GM19468 (cell line): ENCODE measurements at regions not wholly inside any gene's neighbourhood (a gene's known extent, or its start where the extent isn't known, plus 50 kb on each side); places are given as distances from the start of the nearest gene placed in this dataset.

Source experiments
- ATAC-seq: cut with Tn5 transposase; IDR thresholded peaks from one replicate; pipeline ENCODE4 v1.9.1; 2021; ENCODE audit warnings: mild to moderate bottlenecking, moderate library complexity, moderate number of reproducible peaks; ENCODE audit not compliant: unreplicated experiment; ENCODE audit errors: extremely low read depth

- ATAC-seq: no peak
Measured at GRCh38 chr3:187968883-187969580, 184.9 kb upstream of the LPP start.

- ATAC-seq: no peak
Measured at GRCh38 chr3:187969581-187969950, 184.4 kb upstream of the LPP start.

- ATAC-seq: no peak
Measured at GRCh38 chr3:187970106-187970505, 183.9 kb upstream of the LPP start.

- no peak for ATAC-seq
Measured at GRCh38 chr3:187971629-187972028, 182.3 kb upstream of the LPP start.

GRCh38 chr3:187972454-187972853 lies 181.5 kb upstream of the LPP start:
- ATAC-seq: no peak

- ATAC-seq: no peak
Measured at GRCh38 chr3:187973977-187974870, 179.7 kb upstream of the LPP start.

GRCh38 chr3:187974871-187975271 lies 179.1 kb upstream of the LPP start:
- no peak for ATAC-seq

GRCh38 chr3:187975561-187976364 lies 178.2 kb upstream of the LPP start:
- no peak for ATAC-seq

- ATAC-seq: no peak
Measured at GRCh38 chr3:187976365-187976900, 177.5 kb upstream of the LPP start.

GRCh38 chr3:187977659-187978058 lies 176.3 kb upstream of the LPP start:
- ATAC-seq: no peak

- ATAC-seq: no peak
Measured at GRCh38 chr3:187978433-187979011, 175.4 kb upstream of the LPP start.

GRCh38 chr3:187979564-187979963 lies 174.4 kb upstream of the LPP start:
- ATAC-seq: no peak

- no peak for ATAC-seq
Measured at GRCh38 chr3:187980861-187981260, 173.1 kb upstream of the LPP start.

- ATAC-seq: no peak
Measured at GRCh38 chr3:187982142-187982541, 171.8 kb upstream of the LPP start.

GRCh38 chr3:187983484-187984124 lies 170.4 kb upstream of the LPP start:
- ATAC-seq: no peak

GRCh38 chr3:187985647-187986046 lies 168.3 kb upstream of the LPP start:
- ATAC-seq: no peak

GRCh38 chr3:187986514-187986934 lies 167.4 kb upstream of the LPP start:
- no peak for ATAC-seq

GRCh38 chr3:187987187-187987586 lies 166.8 kb upstream of the LPP start:
- ATAC-seq: no peak

GRCh38 chr3:187987924-187988323 lies 166.0 kb upstream of the LPP start:
- no peak for ATAC-seq
